ENCODE measurements at regions not wholly inside any gene's neighbourhood (a gene's known extent, or its start where the extent isn't known, plus 50 kb on each side); places are given as distances from the start of the nearest gene placed in this dataset.

- Histone ChIP-seq H4K8ac (ENCODE audit: low read depth in 2 of 2, low read length in 2 of 2) (no peak overlapping the region), H3K27ac (ENCODE audit: insufficient read depth, low read length) (no peak overlapping the region), H2BK20ac (ENCODE audit: low read depth, low read length) (no peak overlapping the region), H2AK5ac (ENCODE audit: low read depth, low read length) (no peak overlapping the region), H3K18ac (ENCODE audit: low read depth, low read length) (no peak overlapping the region), H3K4me1 (ENCODE audit: control insufficient read depth, insufficient read depth, low read length) (no peaks in the 10 kb centered on the region), H3K36me3 (ENCODE audit: control insufficient read depth, insufficient read depth, low read length) (no peaks in the 10 kb centered on the region), H3K9me3 (ENCODE audit: control insufficient read depth, insufficient read depth, low read length) (no peaks in the 10 kb centered on the region), H2AK9ac (replicated peaks; ENCODE audit: low read depth, low read length, poor library complexity) (no peak overlapping the region), H3K56ac (ENCODE audit: extremely low read depth, insufficient read depth, low read length) (no peak overlapping the region), H4K91ac (ENCODE audit: insufficient read depth, low read depth, low read length) (no peak overlapping the region), H2BK5ac (ENCODE audit: low read depth, low read length, poor library complexity, severe bottlenecking) (no peak overlapping the region), H4K20me1 (ENCODE audit: insufficient read depth, low read length) (no peaks in the 10 kb centered on the region), H3K9me1 (ENCODE audit: insufficient read depth, low read length) (no peaks in the 10 kb centered on the region), H2BK120ac (ENCODE audit: low read depth, low read length) (no peak overlapping the region), H2AFZ (replicated peaks; ENCODE audit: low read length, poor library complexity) (no peak overlapping the region), H3K23ac (ENCODE audit: low read depth, low read length) (no peak overlapping the region), H3K27me3 (ENCODE audit: control insufficient read depth, insufficient read depth, low read length) (no peaks in the 10 kb centered on the region), H3K14ac (replicated peaks; ENCODE audit: low read depth, low read length) (no peak overlapping the region), H3K4me3 (ENCODE audit: insufficient read depth, low read depth, low read length) (no peak overlapping the region), H3K9ac (ENCODE audit: low read depth, low read length) (no peak overlapping the region), H3K4me2 (ENCODE audit: low read depth, low read length) (no peak overlapping the region), H3K4ac (ENCODE audit: low read depth, low read length) (no peak overlapping the region), H3K79me1 (ENCODE audit: low read depth in 1 of 2, low read length in 2 of 2) (no peaks in the 10 kb centered on the region), H2BK15ac (ENCODE audit: low read depth, low read length) (no peak overlapping the region), H4K5ac (ENCODE audit: low read depth, low read length) (no peak overlapping the region)
- TF ChIP-seq CTCF (conservative IDR thresholded peaks at IDR 0.05; ENCODE audit: low read depth, low read length), result no peak
- TF ChIP-seq RCOR1 (IDR thresholded peaks at IDR 0.05; ENCODE audit: insufficient replicate concordance, low read length), result no peak
- no peak for TF ChIP-seq CEBPB (IDR thresholded peaks at IDR 0.05; ENCODE audit: low read depth, low read length)
- TF ChIP-seq USF2 (IDR thresholded peaks at IDR 0.05; ENCODE audit: low read depth, low read length), result no peak
- TF ChIP-seq NFE2L2 (IDR thresholded peaks at IDR 0.05; ENCODE audit: low read depth, low read length), result no peak
- TF ChIP-seq RFX5 (IDR thresholded peaks at IDR 0.05; ENCODE audit: low read depth, low read length), result no peak
- TF ChIP-seq CHD1 (IDR thresholded peaks at IDR 0.05; ENCODE audit: low read depth, low read length), result no peak
- TF ChIP-seq MAFK (IDR thresholded peaks at IDR 0.05; ENCODE audit: low read depth, low read length), result no peak
- TF ChIP-seq FOS (IDR thresholded peaks at IDR 0.05; ENCODE audit: low read depth, low read length), result no peak
- no peak for TF ChIP-seq BHLHE40 (IDR thresholded peaks at IDR 0.05; ENCODE audit: low read depth, low read length)
- no peak for TF ChIP-seq POLR2A (IDR thresholded peaks at IDR 0.05; ENCODE audit: low read depth, low read length)
- TF ChIP-seq MAZ (IDR thresholded peaks at IDR 0.05; ENCODE audit: borderline replicate concordance, low read depth, low read length), result no peak
- in situ Hi-C loops (cut with MboI; ENCODE audit: low sequenced_read_pairs) (no loop called here), dilution Hi-C loops (cut with HindIII; ENCODE audit: low sequenced_read_pairs, unreplicated experiment) (no loop called here), intact Hi-C loops (cut with micrococcal nuclease) (no loop called here)
- ATAC-seq (ENCODE audit: low read depth) (no peak), DNase-seq (no peak)
- no TSS peak for BruUV-seq (replicated peaks)
- ChIA-PET CTCF (interaction anchor here (0.9 kb wide), 1 partner anchor 31 kb away, joined by 3 read pairs; no protein-coding TSS in a partner anchor), POLR2A (ENCODE audit: unreplicated experiment) (no interaction called here)
- no CpG with 5 or more reads among the region's 3 CpGs for WGBS, 2 experiments (ENCODE audit: extremely low coverage in 2 of 2, insufficient read length in 1 of 2)
Observed at GRCh38 chr4:137922721-137923120, 319.4 kb downstream of the SLC7A11 start.

All from IMR-90 (cell line).